GM19452 (cell line): ENCODE measurements at regions not wholly inside any gene's neighbourhood (a gene's known extent, or its start where the extent isn't known, plus 50 kb on each side); places are given as distances from the start of the nearest gene placed in this dataset.
"Not testable (repeated sequence)": the region's sequence is repeated elsewhere in the genome, so short reads cannot be mapped to it uniquely, and the experiment has no call there.

Source experiments
- ATAC-seq: cut with Tn5 transposase; IDR thresholded peaks from one replicate; pipeline ENCODE4 v1.9.1; 2021; ENCODE audit not compliant: unreplicated experiment

- ATAC-seq = no peak
Measured at GRCh38 chr5:89199306-89199705, 316.3 kb upstream of the MEF2C start.

GRCh38 chr5:89191374-89191773 is 308.4 kb upstream of the MEF2C start:
- ATAC-seq = no peak

- no peak for ATAC-seq
Measured at GRCh38 chr5:89190515-89191265, 307.7 kb upstream of the MEF2C start.

GRCh38 chr5:89187883-89188465 is 305.0 kb upstream of the MEF2C start:
- ATAC-seq = peak; percentile 87

- ATAC-seq = no peak
Measured at GRCh38 chr5:89187268-89187667, 304.3 kb upstream of the MEF2C start.

GRCh38 chr5:89181546-89181945 is 298.6 kb upstream of the MEF2C start:
- no peak for ATAC-seq

- no peak for ATAC-seq
Measured at GRCh38 chr5:89179731-89180130, 296.7 kb upstream of the MEF2C start.

- no peak for ATAC-seq
Measured at GRCh38 chr5:89178541-89178940, 295.6 kb upstream of the MEF2C start.

- no peak for ATAC-seq
Measured at GRCh38 chr5:89173528-89173927, 290.5 kb upstream of the MEF2C start.

- peak; percentile 92 for ATAC-seq
Measured at GRCh38 chr5:89168766-89169165, 285.8 kb upstream of the MEF2C start.

- not testable (repeated sequence) for ATAC-seq
Measured at GRCh38 chr5:89164703-89165102, 281.7 kb upstream of the MEF2C start.

- no peak for ATAC-seq
Measured at GRCh38 chr5:89156226-89156625, 273.2 kb upstream of the MEF2C start.

GRCh38 chr5:89147031-89147430 is 264.0 kb upstream of the MEF2C start:
- no peak for ATAC-seq

GRCh38 chr5:89137148-89137547 is 254.2 kb upstream of the MEF2C start:
- ATAC-seq = no peak

GRCh38 chr5:89133975-89134374 is 251.0 kb upstream of the MEF2C start:
- ATAC-seq = no peak

GRCh38 chr5:89133129-89133528 is 250.1 kb upstream of the MEF2C start:
- ATAC-seq = no peak

GRCh38 chr5:89130851-89131250 is 247.9 kb upstream of the MEF2C start:
- no peak for ATAC-seq

GRCh38 chr5:89129941-89130340 is 247.0 kb upstream of the MEF2C start:
- no peak for ATAC-seq

- no peak for ATAC-seq
Measured at GRCh38 chr5:89128906-89129625, 246.1 kb upstream of the MEF2C start.

- ATAC-seq = no peak
Measured at GRCh38 chr5:89128092-89128491, 245.1 kb upstream of the MEF2C start.

GRCh38 chr5:89127191-89127590 is 244.2 kb upstream of the MEF2C start:
- no peak for ATAC-seq

GRCh38 chr5:89125372-89125771 is 242.4 kb upstream of the MEF2C start:
- ATAC-seq = no peak
